ENCODE measurements at regions not wholly inside any gene's neighbourhood (a gene's known extent, or its start where the extent isn't known, plus 50 kb on each side); places are given as distances from the start of the nearest gene placed in this dataset.

DNA sequence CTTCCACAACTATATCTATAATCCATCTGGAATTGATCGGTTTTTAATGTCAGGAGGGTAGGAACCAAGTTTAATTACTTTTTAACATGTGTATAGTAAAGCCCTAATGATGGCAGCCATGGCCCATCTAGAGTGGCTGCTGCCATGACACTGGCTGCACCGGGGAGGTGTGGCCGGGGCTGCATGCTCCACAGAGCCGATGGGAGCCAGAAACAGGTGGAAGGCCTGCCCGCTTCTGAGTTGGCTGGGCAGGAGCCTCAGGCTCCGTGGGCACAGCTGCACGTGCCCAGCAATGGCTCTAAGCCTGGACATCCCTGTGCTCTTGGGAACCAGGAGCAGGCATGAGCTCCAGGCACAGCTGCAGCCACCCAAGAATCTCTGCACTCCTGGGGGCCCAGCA lies 73.0 kb downstream of the GBP6 start:
- TF ChIP-seq POLR2A (IDR thresholded peaks at IDR 0.05; ENCODE audit: low read length) (no peak), EP300 (IDR thresholded peaks at IDR 0.05) (no peak), MAZ (IDR thresholded peaks at IDR 0.05; ENCODE audit: borderline replicate concordance, low read depth, low read length) (no peak), RAD21 (conservative IDR thresholded peaks at IDR 0.05 in 1 of 2, IDR thresholded peaks at IDR 0.05 in 1 of 2) (no peak), CEBPB (IDR thresholded peaks at IDR 0.05) (no peak), SMC3 (IDR thresholded peaks at IDR 0.05) (no peak), MAFK (IDR thresholded peaks at IDR 0.05; ENCODE audit: partially characterized antibody) (no peak), CBX8 (IDR thresholded peaks at IDR 0.05) (no peak), FOSL2 (IDR thresholded peaks at IDR 0.05) (no peak), FOSL2 (CRISPR knock-in tag; IDR thresholded peaks at IDR 0.05) (no peak)
- TF ChIP-seq, protein P1, sequence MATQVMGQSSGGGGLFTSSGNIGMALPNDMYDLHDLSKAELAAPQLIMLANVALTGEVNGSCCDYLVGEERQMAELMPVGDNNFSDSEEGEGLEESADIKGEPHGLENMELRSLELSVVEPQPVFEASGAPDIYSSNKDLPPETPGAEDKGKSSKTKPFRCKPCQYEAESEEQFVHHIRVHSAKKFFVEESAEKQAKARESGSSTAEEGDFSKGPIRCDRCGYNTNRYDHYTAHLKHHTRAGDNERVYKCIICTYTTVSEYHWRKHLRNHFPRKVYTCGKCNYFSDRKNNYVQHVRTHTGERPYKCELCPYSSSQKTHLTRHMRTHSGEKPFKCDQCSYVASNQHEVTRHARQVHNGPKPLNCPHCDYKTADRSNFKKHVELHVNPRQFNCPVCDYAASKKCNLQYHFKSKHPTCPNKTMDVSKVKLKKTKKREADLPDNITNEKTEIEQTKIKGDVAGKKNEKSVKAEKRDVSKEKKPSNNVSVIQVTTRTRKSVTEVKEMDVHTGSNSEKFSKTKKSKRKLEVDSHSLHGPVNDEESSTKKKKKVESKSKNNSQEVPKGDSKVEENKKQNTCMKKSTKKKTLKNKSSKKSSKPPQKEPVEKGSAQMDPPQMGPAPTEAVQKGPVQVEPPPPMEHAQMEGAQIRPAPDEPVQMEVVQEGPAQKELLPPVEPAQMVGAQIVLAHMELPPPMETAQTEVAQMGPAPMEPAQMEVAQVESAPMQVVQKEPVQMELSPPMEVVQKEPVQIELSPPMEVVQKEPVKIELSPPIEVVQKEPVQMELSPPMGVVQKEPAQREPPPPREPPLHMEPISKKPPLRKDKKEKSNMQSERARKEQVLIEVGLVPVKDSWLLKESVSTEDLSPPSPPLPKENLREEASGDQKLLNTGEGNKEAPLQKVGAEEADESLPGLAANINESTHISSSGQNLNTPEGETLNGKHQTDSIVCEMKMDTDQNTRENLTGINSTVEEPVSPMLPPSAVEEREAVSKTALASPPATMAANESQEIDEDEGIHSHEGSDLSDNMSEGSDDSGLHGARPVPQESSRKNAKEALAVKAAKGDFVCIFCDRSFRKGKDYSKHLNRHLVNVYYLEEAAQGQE (IDR thresholded peaks at IDR 0.05), result no peak
- TF ChIP-seq, protein P2, sequence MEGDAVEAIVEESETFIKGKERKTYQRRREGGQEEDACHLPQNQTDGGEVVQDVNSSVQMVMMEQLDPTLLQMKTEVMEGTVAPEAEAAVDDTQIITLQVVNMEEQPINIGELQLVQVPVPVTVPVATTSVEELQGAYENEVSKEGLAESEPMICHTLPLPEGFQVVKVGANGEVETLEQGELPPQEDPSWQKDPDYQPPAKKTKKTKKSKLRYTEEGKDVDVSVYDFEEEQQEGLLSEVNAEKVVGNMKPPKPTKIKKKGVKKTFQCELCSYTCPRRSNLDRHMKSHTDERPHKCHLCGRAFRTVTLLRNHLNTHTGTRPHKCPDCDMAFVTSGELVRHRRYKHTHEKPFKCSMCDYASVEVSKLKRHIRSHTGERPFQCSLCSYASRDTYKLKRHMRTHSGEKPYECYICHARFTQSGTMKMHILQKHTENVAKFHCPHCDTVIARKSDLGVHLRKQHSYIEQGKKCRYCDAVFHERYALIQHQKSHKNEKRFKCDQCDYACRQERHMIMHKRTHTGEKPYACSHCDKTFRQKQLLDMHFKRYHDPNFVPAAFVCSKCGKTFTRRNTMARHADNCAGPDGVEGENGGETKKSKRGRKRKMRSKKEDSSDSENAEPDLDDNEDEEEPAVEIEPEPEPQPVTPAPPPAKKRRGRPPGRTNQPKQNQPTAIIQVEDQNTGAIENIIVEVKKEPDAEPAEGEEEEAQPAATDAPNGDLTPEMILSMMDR (IDR thresholded peaks at IDR 0.05), result no peak
- TF ChIP-seq, protein P3, sequence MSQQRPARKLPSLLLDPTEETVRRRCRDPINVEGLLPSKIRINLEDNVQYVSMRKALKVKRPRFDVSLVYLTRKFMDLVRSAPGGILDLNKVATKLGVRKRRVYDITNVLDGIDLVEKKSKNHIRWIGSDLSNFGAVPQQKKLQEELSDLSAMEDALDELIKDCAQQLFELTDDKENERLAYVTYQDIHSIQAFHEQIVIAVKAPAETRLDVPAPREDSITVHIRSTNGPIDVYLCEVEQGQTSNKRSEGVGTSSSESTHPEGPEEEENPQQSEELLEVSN (IDR thresholded peaks at IDR 0.05; ENCODE audit: borderline replicate concordance, low read depth), result no peak
